Fibroblast of lung (primary cell): ENCODE measurements at regions not wholly inside any gene's neighbourhood (a gene's known extent, or its start where the extent isn't known, plus 50 kb on each side); places are given as distances from the start of the nearest gene placed in this dataset.

Source experiments
- DNase-seq, 2 donors: peaks; one replicate each; pipeline versions ENCODE4 v3.0.0 to v3.0.0-alpha.2; 2010; ENCODE audit warnings: low read depth in 2 of 2
- H2AFZ ChIP-seq: 2 replicates; pipeline ENCODE4 v1.5.1; 2012; ENCODE audit warnings: low read length, control low read depth, inconsistent platforms
- H3K27ac ChIP-seq: 2 replicates; pipeline ENCODE4 v1.5.1; 2011; ENCODE audit warnings: low read length, control low read depth; ENCODE audit not compliant: insufficient read depth
- H3K27me3 ChIP-seq: 2 replicates; pipeline ENCODE4 v1.5.1; 2011; ENCODE audit warnings: mild to moderate bottlenecking, low read length; ENCODE audit not compliant: control insufficient read depth, insufficient read depth
- H3K36me3 ChIP-seq: 2 replicates; pipeline ENCODE4 v1.5.1; 2011; ENCODE audit warnings: low read length; ENCODE audit not compliant: control insufficient read depth, insufficient read depth
- H3K4me1 ChIP-seq: 2 replicates; pipeline ENCODE4 v1.5.1; 2011; ENCODE audit warnings: low read length; ENCODE audit not compliant: control insufficient read depth, insufficient read depth; ENCODE audit errors: extremely low read depth
- H3K4me2 ChIP-seq: 2 replicates; pipeline ENCODE4 v1.5.1; 2011; ENCODE audit warnings: low read length, control low read depth; ENCODE audit not compliant: insufficient read depth; ENCODE audit errors: extremely low read depth
- H3K4me3 ChIP-seq, 4 experiments: fragments of 200-600 bp in 1 of 4; sonication (generic) in 1 of 4; replicated peaks in 1 of 4; 2 replicates each; pipeline ENCODE4 v1.5.1; 2011 to 2016; ENCODE audit warnings: low read length in 4 of 4, low read depth in 3 of 4, mild to moderate bottlenecking in 3 of 4, control low read depth in 2 of 4, inconsistent platforms in 1 of 4, mixed read lengths in 1 of 4; ENCODE audit not compliant: insufficient read depth in 1 of 4; ENCODE audit errors: control extremely low read depth in 1 of 4
- H3K79me2 ChIP-seq: 2 replicates; pipeline ENCODE4 v1.5.1; 2012; ENCODE audit warnings: mild to moderate bottlenecking, low read length, inconsistent platforms; ENCODE audit not compliant: control insufficient read depth, insufficient read depth
- H3K9ac ChIP-seq: 2 replicates; pipeline ENCODE4 v1.5.1; 2011; ENCODE audit warnings: mild to moderate bottlenecking, low read length, control low read depth; ENCODE audit not compliant: insufficient read depth
- H3K9me3 ChIP-seq: 2 replicates; pipeline ENCODE4 v1.5.1; 2012; ENCODE audit warnings: low read depth, low read length; ENCODE audit not compliant: control insufficient read depth, insufficient read depth
- H4K20me1 ChIP-seq: 2 replicates; pipeline ENCODE4 v1.5.1; 2011; ENCODE audit warnings: low read length; ENCODE audit not compliant: control insufficient read depth, insufficient read depth; ENCODE audit errors: extremely low read depth
- EZH2 ChIP-seq: IDR thresholded peaks from 2 replicates; pipeline ENCODE4 v1.5.1; 2012; ENCODE audit warnings: low read length, control low read depth, mild to moderate bottlenecking; ENCODE audit errors: missing control alignments
- TF ChIP-seq, protein P1 (sequence below), 2 donors: IDR thresholded peaks in 1 of 2; conservative IDR thresholded peaks in 1 of 2; 1 replicate in 1 of 2; 2 replicates in 1 of 2; pipeline ENCODE4 v1.5.1; 2011 to 2012; ENCODE audit warnings: low read length in 2 of 2, control low read depth in 1 of 2, inconsistent platforms in 1 of 2, low read depth in 1 of 2, mild to moderate bottlenecking in 1 of 2

DNA sequence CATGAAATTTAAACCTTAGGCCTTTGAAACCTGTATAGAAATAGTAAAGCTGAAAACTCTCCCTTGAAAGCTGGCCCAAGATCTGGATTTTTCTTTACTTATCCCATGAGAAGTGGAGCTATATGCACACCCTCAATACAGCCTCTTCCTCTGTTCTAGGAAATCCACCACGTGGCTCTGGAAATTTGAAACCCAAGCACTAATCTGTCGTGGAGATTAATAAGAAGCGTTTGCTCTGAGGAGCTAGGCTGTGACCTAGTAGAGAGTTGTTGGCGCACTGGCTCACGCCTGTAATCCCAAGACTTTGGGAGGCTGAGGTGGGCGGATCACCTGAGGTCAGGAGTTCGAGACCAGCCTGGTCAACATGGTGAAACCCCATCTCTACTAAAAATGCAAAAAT, 291.3 kb upstream of the PLXNA2 start:
- no peaks in the 10 kb centered on the region for H3K4me1 ChIP-seq
- no peak overlapping the region for H3K27ac ChIP-seq
- H3K9ac ChIP-seq, result no peak overlapping the region
- no peaks in the 10 kb centered on the region for H3K27me3 ChIP-seq
- no peak overlapping the region for H3K4me2 ChIP-seq
- H3K4me3 ChIP-seq, result no peak overlapping the region
- TF ChIP-seq, protein P1, sequence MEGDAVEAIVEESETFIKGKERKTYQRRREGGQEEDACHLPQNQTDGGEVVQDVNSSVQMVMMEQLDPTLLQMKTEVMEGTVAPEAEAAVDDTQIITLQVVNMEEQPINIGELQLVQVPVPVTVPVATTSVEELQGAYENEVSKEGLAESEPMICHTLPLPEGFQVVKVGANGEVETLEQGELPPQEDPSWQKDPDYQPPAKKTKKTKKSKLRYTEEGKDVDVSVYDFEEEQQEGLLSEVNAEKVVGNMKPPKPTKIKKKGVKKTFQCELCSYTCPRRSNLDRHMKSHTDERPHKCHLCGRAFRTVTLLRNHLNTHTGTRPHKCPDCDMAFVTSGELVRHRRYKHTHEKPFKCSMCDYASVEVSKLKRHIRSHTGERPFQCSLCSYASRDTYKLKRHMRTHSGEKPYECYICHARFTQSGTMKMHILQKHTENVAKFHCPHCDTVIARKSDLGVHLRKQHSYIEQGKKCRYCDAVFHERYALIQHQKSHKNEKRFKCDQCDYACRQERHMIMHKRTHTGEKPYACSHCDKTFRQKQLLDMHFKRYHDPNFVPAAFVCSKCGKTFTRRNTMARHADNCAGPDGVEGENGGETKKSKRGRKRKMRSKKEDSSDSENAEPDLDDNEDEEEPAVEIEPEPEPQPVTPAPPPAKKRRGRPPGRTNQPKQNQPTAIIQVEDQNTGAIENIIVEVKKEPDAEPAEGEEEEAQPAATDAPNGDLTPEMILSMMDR (conservative IDR thresholded peaks at IDR 0.05 in 1 of 2, IDR thresholded peaks at IDR 0.05 in 1 of 2; ENCODE audit: low read depth in 1 of 2, low read length in 2 of 2), result no peak
- TF ChIP-seq EZH2, result no peak
- no peak for DNase-seq
- H4K20me1 ChIP-seq, result no peaks in the 10 kb centered on the region
- H3K36me3 ChIP-seq, result no peaks in the 10 kb centered on the region
- H3K79me2 ChIP-seq, result no peaks in the 10 kb centered on the region
- H2AFZ ChIP-seq, result no peak overlapping the region
- no peaks in the 10 kb centered on the region for H3K9me3 ChIP-seq

DNA sequence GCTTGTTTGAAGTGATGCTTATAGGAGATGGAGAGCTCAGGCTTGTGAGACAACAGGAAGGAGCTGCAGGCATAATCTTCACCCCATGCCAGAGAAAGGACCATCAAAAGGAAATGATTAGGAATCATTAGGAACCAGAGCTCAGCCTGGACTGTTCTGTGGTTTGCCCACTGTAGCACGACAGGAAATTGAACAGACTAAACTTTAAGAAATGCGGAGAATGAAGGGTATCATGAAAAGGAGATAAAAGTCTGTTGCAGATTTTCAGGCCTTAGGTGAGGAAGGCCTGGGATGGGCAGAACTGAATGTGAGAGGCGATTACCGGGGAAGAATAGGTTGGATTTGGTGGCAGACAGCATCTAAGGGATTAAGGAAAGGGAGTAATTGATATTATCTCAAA, 292.0 kb upstream of the PLXNA2 start:
- H3K27ac ChIP-seq, result no peak overlapping the region
- TF ChIP-seq, protein P1 (conservative IDR thresholded peaks at IDR 0.05 in 1 of 2, IDR thresholded peaks at IDR 0.05 in 1 of 2; ENCODE audit: low read depth in 1 of 2, low read length in 2 of 2), result no peak
- TF ChIP-seq EZH2, result no peak
- H3K79me2 ChIP-seq, result no peaks in the 10 kb centered on the region
- H3K9me3 ChIP-seq, result no peaks in the 10 kb centered on the region
- DNase-seq, result no peak
- no peaks in the 10 kb centered on the region for H3K4me1 ChIP-seq
- no peak overlapping the region for H3K4me3 ChIP-seq
- H3K9ac ChIP-seq, result no peak overlapping the region
- H2AFZ ChIP-seq, result no peak overlapping the region
- no peaks in the 10 kb centered on the region for H4K20me1 ChIP-seq
- no peaks in the 10 kb centered on the region for H3K27me3 ChIP-seq
- H3K36me3 ChIP-seq, result no peaks in the 10 kb centered on the region
- H3K4me2 ChIP-seq, result no peak overlapping the region

DNA sequence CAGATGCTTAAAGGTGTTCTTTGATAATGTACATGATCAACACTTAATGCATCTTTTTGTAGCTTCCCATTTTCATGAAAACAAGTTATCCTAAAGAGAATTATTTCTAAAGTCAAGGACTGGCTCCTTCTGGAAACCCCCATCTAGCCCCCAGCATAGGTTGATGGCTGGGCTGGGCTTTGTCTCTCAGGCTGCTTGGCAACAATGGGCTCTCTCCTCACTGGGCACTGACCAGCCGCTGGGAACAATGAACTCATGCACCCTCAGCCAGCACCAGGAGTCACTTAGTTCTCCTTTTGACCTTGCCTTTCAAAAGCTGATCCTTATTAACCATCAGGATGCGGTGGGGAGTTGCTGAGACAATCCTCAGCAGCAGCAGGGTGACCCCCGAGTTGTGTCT, 293.0 kb upstream of the PLXNA2 start:
- no peak overlapping the region for H3K4me2 ChIP-seq
- no peak overlapping the region for H2AFZ ChIP-seq
- no peaks in the 10 kb centered on the region for H3K27me3 ChIP-seq
- no peaks in the 10 kb centered on the region for H3K36me3 ChIP-seq
- TF ChIP-seq, protein P1 (conservative IDR thresholded peaks at IDR 0.05 in 1 of 2, IDR thresholded peaks at IDR 0.05 in 1 of 2; ENCODE audit: low read depth in 1 of 2, low read length in 2 of 2), result no peak
- no peaks in the 10 kb centered on the region for H3K9me3 ChIP-seq
- H3K4me1 ChIP-seq, result no peaks in the 10 kb centered on the region
- no peak for DNase-seq
- H3K4me3 ChIP-seq, result no peak overlapping the region
- H3K27ac ChIP-seq, result no peak overlapping the region
- no peaks in the 10 kb centered on the region for H3K79me2 ChIP-seq
- no peak overlapping the region for H3K9ac ChIP-seq
- H4K20me1 ChIP-seq, result no peaks in the 10 kb centered on the region
